Cardiac fibroblast (primary cell): ENCODE measurements at regions not wholly inside any gene's neighbourhood (a gene's known extent, or its start where the extent isn't known, plus 50 kb on each side); places are given as distances from the start of the nearest gene placed in this dataset.

Experiments
- DNase-seq, 2 donors: peaks; one replicate each; pipeline versions ENCODE4 v3.0.0 to v3.0.0-alpha.2; 2010; ENCODE audit warnings: low read depth in 2 of 2
- H3K4me3 ChIP-seq, 2 donors: replicated peaks in 1 of 2; 1 replicate in 1 of 2; 2 replicates in 1 of 2; pipeline ENCODE4 v1.5.1; 2011; ENCODE audit warnings: low read depth in 2 of 2, low read length in 2 of 2, mild to moderate bottlenecking in 2 of 2, moderate library complexity in 1 of 2
- CTCF ChIP-seq: IDR thresholded peaks from one replicate; pipeline ENCODE4 v1.5.1; 2011; ENCODE audit warnings: low read depth, mild to moderate bottlenecking, low read length, inconsistent platforms

- no peak for TF ChIP-seq CTCF
- H3K4me3 ChIP-seq: no peak overlapping the region
- DNase-seq: no peak
Observed at GRCh38 chr5:163772644-163773043, 267.2 kb downstream of the MAT2B start.

DNA sequence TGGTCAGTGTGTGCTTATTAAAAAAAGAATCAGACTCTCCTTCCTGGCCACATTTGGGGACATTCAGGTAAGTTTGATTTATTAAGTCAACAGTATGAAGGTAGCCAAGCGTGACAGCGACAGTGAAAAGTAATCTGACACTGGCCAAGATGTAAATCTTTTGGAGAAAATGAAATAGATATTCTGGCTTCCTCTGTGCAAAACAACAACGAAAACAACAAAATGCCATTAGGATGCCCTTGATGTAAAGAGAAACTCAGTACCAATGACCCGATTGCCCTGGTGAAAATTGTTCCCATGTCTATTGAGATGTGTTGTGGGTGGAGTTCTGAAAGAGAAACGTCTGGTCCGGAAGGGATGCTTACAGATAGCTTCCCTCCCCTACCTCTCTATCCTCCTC lies 267.8 kb downstream of the MAT2B start:
- no peak overlapping the region for H3K4me3 ChIP-seq
- no peak for TF ChIP-seq CTCF
- no peak for DNase-seq

- TF ChIP-seq CTCF: no peak
- peak in 1 of 2 donors; percentile 68 for DNase-seq
Observed at GRCh38 chr5:163789870-163790269, 284.5 kb downstream of the MAT2B start.

DNA sequence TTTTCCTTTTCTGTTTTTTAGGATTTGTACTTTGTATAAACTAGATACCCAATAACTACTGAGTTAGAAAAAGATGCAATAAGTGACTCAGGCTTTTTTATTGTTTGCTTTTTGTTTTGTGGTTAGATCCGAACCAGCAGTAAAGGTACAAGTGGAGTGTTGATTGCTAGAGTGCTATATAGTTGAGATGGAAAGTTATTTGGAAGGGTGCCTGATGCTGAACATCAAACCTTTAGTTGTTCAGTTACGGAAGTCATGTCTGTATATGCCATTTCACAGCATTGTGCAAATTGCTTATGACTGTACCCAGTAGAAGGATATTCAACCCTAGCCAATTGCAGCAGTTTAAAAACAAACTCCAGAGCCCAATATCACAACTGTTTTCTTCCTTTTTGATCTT lies 285.1 kb downstream of the MAT2B start:
- no peak for TF ChIP-seq CTCF
- DNase-seq: peak in 1 of 2 donors; percentile 43
- H3K4me3 ChIP-seq: no peak overlapping the region

More at GRCh38 chr5:163789870-163790269, 284.5 kb downstream of the MAT2B start:
- H3K4me3 ChIP-seq: no peak overlapping the region

DNA sequence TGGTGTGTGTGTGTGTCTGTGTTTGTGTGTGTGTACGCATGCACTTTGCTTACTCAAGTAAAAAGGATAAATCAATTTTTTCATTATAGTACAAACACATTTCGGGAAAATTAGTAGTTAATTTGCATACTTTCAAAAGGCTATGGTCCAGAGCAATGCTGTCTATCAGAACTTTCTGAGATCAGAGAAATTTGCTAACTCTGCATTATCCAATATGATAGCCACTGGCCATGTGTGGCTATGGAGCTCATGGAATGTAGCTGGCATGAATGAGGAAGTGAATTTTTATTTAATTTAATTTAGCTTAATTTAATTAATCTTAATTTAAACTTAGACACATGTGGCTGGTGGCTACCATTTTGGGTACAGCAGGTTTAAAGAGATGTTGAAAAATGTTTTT lies 289.6 kb downstream of the MAT2B start:
- no peak for TF ChIP-seq CTCF
- no peak overlapping the region for H3K4me3 ChIP-seq
- no peak for DNase-seq

DNA sequence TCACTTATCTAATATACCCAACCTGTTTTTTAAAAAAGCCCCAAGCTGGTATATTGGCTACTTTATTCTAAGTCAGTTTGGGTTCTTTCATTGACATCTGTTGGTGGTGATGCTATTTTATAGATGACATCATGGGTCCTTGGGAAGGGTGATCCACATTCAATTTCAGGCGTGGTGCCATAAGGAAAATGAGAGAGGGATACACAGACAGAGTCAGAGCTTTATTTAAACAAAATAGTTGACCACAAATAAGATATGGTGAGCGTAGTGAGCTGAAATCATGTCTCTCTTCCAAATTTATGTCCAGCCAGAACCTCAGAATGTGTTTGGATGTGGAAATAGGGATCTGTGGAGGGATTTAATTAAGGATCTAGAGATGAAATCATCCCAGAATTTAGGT lies 302.4 kb downstream of the MAT2B start:
- no peak overlapping the region for H3K4me3 ChIP-seq
- peak in 1 of 2 donors; percentile 22 for DNase-seq
- TF ChIP-seq CTCF: no peak

- TF ChIP-seq CTCF: no peak
- DNase-seq: peak; percentile 15 to 40
- H3K4me3 ChIP-seq: no peak overlapping the region
Observed at GRCh38 chr5:163809473-163809872, 304.1 kb downstream of the MAT2B start.
